ENCODE measurements at regions not wholly inside any gene's neighbourhood (a gene's known extent, or its start where the extent isn't known, plus 50 kb on each side); places are given as distances from the start of the nearest gene placed in this dataset.

DNA sequence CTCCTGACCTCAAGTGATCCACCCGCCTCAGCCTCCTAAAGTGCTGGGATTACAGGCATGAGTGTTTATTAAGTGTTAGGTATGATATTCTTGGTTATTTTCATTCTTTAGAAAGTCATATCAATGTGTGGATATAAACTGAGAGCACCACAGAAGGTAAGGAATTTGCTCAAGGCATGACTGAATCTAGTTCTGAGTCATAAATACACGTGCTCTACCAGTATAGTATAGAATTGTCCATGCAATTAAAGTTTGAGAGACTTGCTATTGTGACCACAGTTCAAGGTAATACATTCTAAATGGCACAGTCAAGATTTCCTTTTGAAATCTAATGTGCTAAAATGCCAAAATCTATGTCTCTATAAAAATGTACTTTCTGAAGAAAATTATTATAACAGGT is 401.1 kb upstream of the CHRM3 start:
- TF ChIP-seq, protein P1, sequence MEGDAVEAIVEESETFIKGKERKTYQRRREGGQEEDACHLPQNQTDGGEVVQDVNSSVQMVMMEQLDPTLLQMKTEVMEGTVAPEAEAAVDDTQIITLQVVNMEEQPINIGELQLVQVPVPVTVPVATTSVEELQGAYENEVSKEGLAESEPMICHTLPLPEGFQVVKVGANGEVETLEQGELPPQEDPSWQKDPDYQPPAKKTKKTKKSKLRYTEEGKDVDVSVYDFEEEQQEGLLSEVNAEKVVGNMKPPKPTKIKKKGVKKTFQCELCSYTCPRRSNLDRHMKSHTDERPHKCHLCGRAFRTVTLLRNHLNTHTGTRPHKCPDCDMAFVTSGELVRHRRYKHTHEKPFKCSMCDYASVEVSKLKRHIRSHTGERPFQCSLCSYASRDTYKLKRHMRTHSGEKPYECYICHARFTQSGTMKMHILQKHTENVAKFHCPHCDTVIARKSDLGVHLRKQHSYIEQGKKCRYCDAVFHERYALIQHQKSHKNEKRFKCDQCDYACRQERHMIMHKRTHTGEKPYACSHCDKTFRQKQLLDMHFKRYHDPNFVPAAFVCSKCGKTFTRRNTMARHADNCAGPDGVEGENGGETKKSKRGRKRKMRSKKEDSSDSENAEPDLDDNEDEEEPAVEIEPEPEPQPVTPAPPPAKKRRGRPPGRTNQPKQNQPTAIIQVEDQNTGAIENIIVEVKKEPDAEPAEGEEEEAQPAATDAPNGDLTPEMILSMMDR (IDR thresholded peaks at IDR 0.05) = no peak
- TF ChIP-seq POLR2A (IDR thresholded peaks at IDR 0.05) = no peak

Measured in adrenal gland (tissue), 5 donors.